Testis (tissue), 2 donors: ENCODE measurements at regions not wholly inside any gene's neighbourhood (a gene's known extent, or its start where the extent isn't known, plus 50 kb on each side); places are given as distances from the start of the nearest gene placed in this dataset.

ENCODE experiments used
- DNase-seq: peaks from one replicate; pipeline ENCODE4 v3.0.0-alpha.2; 2019
- H3K27ac ChIP-seq, 2 donors: fragments of 200-600 bp; sonication (generic); one replicate each; pipeline ENCODE4 v1.5.1; 2019
- H3K27me3 ChIP-seq: fragments of 200-600 bp; sonication (generic); one replicate; pipeline ENCODE4 v1.5.1; 2019
- H3K36me3 ChIP-seq: fragments of 200-600 bp; sonication (generic); one replicate; pipeline ENCODE4 v1.5.1; 2017; ENCODE audit warnings: low read depth; ENCODE audit errors: missing control alignments
- H3K4me1 ChIP-seq: fragments of 200-600 bp; sonication (generic); one replicate; pipeline ENCODE4 v1.5.1; 2019
- H3K4me3 ChIP-seq, 2 donors: fragments of 200-600 bp; sonication (generic); one replicate each; pipeline ENCODE4 v1.5.1; 2017 to 2019
- H3K9me3 ChIP-seq: fragments of 200-600 bp; sonication (generic); one replicate; pipeline ENCODE4 v1.5.1; 2017
- POLR2A ChIP-seq: fragments of 450-650 bp; IDR thresholded peaks from one replicate; pipeline ENCODE4 v1.6.1; 2017; ENCODE audit warnings: antibody characterized with exemption, mild to moderate bottlenecking, moderate library complexity
- WGBS, 2 donors: methylation state at CpG; one replicate each; pipeline ENCODE4 v1.1.5; 2018; 5-methylcytosine and 5-hydroxymethylcytosine counted together
- intact Hi-C: fragments of 100-400 bp; cut with DNase I; formaldehyde crosslinking; loops from one replicate; pipeline ENCODE4 v1.15.1; 2023; ENCODE audit warnings: low total_unique reads
- TF ChIP-seq, protein P1 (sequence below), 3 experiments: fragments of 450-650 bp in 2 of 3; fragments of 200-600 bp in 1 of 3; sonication (generic) in 1 of 3; IDR thresholded peaks; one replicate each; pipeline ENCODE4 v1.5.1; 2016 to 2019; ENCODE audit warnings: antibody characterized with exemption in 3 of 3, mild to moderate bottlenecking in 2 of 3, moderate library complexity in 1 of 3

- Histone ChIP-seq H3K9me3 (no peaks in the 10 kb centered on the region), H3K4me1 (no peaks in the 10 kb centered on the region), H3K4me3 (no peak overlapping the region), H3K27ac (no peak overlapping the region), H3K36me3 (no peaks in the 10 kb centered on the region), H3K27me3 (no peaks in the 10 kb centered on the region)
- intact Hi-C loops = no loop called here
- TF ChIP-seq POLR2A = no peak
- TF ChIP-seq, protein P1, sequence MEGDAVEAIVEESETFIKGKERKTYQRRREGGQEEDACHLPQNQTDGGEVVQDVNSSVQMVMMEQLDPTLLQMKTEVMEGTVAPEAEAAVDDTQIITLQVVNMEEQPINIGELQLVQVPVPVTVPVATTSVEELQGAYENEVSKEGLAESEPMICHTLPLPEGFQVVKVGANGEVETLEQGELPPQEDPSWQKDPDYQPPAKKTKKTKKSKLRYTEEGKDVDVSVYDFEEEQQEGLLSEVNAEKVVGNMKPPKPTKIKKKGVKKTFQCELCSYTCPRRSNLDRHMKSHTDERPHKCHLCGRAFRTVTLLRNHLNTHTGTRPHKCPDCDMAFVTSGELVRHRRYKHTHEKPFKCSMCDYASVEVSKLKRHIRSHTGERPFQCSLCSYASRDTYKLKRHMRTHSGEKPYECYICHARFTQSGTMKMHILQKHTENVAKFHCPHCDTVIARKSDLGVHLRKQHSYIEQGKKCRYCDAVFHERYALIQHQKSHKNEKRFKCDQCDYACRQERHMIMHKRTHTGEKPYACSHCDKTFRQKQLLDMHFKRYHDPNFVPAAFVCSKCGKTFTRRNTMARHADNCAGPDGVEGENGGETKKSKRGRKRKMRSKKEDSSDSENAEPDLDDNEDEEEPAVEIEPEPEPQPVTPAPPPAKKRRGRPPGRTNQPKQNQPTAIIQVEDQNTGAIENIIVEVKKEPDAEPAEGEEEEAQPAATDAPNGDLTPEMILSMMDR (IDR thresholded peaks at IDR 0.05) = no peak
- WGBS, 2 donors = 56 to 63% methylated on average over 2 of the region's 2 CpGs
- DNase-seq = no peak
Observed at GRCh38 chr6:11654876-11655275, 117.3 kb downstream of the TMEM170B start.

DNA sequence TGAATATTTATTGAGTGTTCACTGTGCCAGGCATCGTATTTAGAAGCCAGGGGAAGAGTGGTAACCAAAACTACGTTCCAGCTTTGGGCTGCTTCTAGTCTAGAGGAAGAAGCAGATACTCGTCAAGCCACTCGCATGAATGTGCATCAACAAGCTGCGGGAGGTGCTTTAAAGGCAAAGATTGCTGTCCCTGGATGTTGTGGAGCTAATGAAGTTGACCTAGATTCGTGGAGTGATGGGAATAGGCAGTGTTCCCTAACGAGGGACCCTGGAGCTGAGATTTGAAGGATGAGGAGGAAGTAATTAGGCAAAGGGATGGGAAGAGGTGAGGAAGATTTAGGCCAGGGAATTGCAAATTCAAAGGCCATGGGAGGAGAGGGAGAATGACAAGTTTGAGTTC is 118.9 kb downstream of the TMEM170B start:
- DNase-seq = no peak
- no peak overlapping the region for H3K4me3 ChIP-seq
- TF ChIP-seq, protein P1 (IDR thresholded peaks at IDR 0.05) = no peak
- TF ChIP-seq POLR2A = no peak
- H3K27me3 ChIP-seq = no peaks in the 10 kb centered on the region
- H3K36me3 ChIP-seq = no peaks in the 10 kb centered on the region
- intact Hi-C loops = no loop called here
- H3K27ac ChIP-seq = no peak overlapping the region
- H3K9me3 ChIP-seq = no peaks in the 10 kb centered on the region
- 79 to 84% methylated on average over 7 of the region's 7 CpGs for WGBS, 2 donors
- no peaks in the 10 kb centered on the region for H3K4me1 ChIP-seq

GRCh38 chr6:11659757-11660156 is 118.8 kb downstream of the ADTRP start:
- no peak for DNase-seq
- intact Hi-C loops = no loop called here
- no peak for TF ChIP-seq POLR2A
- TF ChIP-seq, protein P1 (IDR thresholded peaks at IDR 0.05) = no peak
- H3K27ac ChIP-seq = no peak overlapping the region
- no peaks in the 10 kb centered on the region for H3K4me1 ChIP-seq
- no peak overlapping the region for H3K4me3 ChIP-seq
- no peaks in the 10 kb centered on the region for H3K27me3 ChIP-seq
- H3K36me3 ChIP-seq = no peaks in the 10 kb centered on the region
- H3K9me3 ChIP-seq = no peaks in the 10 kb centered on the region
- WGBS, 2 donors = 88% methylated on average over 2 of the region's 2 CpGs

DNA sequence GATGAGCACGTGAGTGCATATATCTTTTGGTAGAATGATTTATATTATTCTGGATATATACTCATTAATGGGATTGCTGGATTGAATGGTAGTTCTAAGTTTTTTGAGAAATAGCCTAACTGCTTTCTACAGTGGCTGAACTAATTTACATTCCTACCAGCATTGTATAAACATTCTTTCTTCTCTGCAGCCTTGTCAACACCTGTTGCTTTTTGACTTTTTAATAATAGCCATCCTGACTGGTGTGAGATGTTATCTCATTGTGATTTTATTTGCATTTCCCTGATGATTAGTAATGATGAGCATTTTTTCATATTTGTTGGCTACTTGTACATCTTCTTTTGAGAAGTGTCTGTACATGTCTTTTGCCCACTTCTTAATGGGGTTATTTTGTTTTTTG is 116.3 kb downstream of the ADTRP start:
- H3K4me3 ChIP-seq = no peak overlapping the region
- H3K36me3 ChIP-seq = no peaks in the 10 kb centered on the region
- DNase-seq = no peak
- WGBS, 2 donors = 76 to 85% methylated on average over 1 of the region's 1 CpG
- H3K4me1 ChIP-seq = no peaks in the 10 kb centered on the region
- no peaks in the 10 kb centered on the region for H3K9me3 ChIP-seq
- intact Hi-C loops = no loop called here
- no peak overlapping the region for H3K27ac ChIP-seq
- no peaks in the 10 kb centered on the region for H3K27me3 ChIP-seq
- TF ChIP-seq, protein P1 (IDR thresholded peaks at IDR 0.05) = no peak
- no peak for TF ChIP-seq POLR2A

DNA sequence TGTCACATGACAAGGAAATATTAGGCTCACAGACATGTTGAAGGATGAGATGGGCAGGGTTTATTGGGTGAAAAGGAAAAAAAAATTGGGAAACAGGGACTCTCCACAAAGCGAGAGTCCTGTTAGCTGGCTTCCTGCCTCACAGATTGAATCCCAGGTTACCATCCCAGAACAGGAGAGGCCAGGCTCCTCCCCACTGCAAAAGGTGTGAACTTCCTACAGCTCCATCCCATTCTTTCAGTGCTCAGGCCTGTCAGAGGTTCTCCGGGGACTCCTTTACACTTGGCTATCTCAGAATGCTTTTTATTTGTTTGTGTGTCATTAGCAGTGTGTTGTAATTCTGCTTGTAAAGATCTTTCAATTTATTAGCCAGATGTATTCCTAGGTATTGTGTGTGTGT is 115.1 kb downstream of the ADTRP start:
- no peak for DNase-seq
- no peaks in the 10 kb centered on the region for H3K9me3 ChIP-seq
- intact Hi-C loops = no loop called here

More for the DNA sequence above, 115.1 kb downstream of the ADTRP start:
- Histone ChIP-seq H3K27me3 (no peaks in the 10 kb centered on the region), H3K27ac (no peak overlapping the region), H3K4me1 (no peaks in the 10 kb centered on the region), H3K36me3 (no peaks in the 10 kb centered on the region), H3K4me3 (no peak overlapping the region)
- TF ChIP-seq, protein P1 (IDR thresholded peaks at IDR 0.05) = no peak
- no peak for TF ChIP-seq POLR2A
- WGBS, 2 donors = 76 to 82% methylated on average over 2 of the region's 2 CpGs
